K562 (cell line): ENCODE measurements at regions not wholly inside any gene's neighbourhood (a gene's known extent, or its start where the extent isn't known, plus 50 kb on each side); places are given as distances from the start of the nearest gene placed in this dataset.

Experiments used
- BRCA1 ChIP-seq, 2 experiments: fragments of 450-650 bp in 1 of 2; sonication (generic) in 1 of 2; formaldehyde crosslinking in 1 of 2; IDR thresholded peaks; 2 replicates each; pipeline versions ENCODE4 v1.5.0 to v1.6.1; 2017 to 2020; ENCODE audit warnings: mild to moderate bottlenecking in 1 of 2, missing genetic modification reagents in 1 of 2
- CBX2 ChIP-seq: fragments of 200-600 bp; sonication (generic); IDR thresholded peaks from one replicate; pipeline ENCODE4 v1.6.1; 2012; ENCODE audit warnings: mild to moderate bottlenecking, low read length, inconsistent platforms; ENCODE audit not compliant: insufficient read depth, poor library complexity, severe bottlenecking
- CREBBP ChIP-seq: IDR thresholded peaks from one replicate; pipeline ENCODE4 v1.6.1; 2012; ENCODE audit warnings: low read depth, mild to moderate bottlenecking, control low read depth, inconsistent platforms, low read length
- DNMT1 ChIP-seq: fragments of 450-650 bp; IDR thresholded peaks from 2 replicates; pipeline ENCODE4 v1.6.1; 2016; ENCODE audit warnings: antibody characterized with exemption, mild to moderate bottlenecking
- EP400 ChIP-seq: fragments of 450-650 bp; IDR thresholded peaks from 2 replicates; pipeline ENCODE4 v1.6.1; 2017; ENCODE audit warnings: antibody characterized with exemption, mild to moderate bottlenecking, moderate library complexity
- GATAD2B ChIP-seq: fragments of 450-650 bp; IDR thresholded peaks from 2 replicates; pipeline ENCODE4 v1.6.1; 2017; ENCODE audit warnings: mild to moderate bottlenecking, borderline replicate concordance
- HNRNPUL1 ChIP-seq: fragments of 200-400 bp; formaldehyde crosslinking; IDR thresholded peaks from 2 replicates; pipeline ENCODE4 v1.6.1; 2017; ENCODE audit warnings: low read length
- HSF4 ChIP-seq: fragments of 250-450 bp; sonication (Bioruptor Pico); IDR thresholded peaks from 2 replicates; pipeline ENCODE4 v2.1.2; 2022; ENCODE audit warnings: mild to moderate bottlenecking, moderate library complexity, borderline replicate concordance
- JUNB ChIP-seq: fragments of 450-650 bp; formaldehyde crosslinking; conservative IDR thresholded peaks from 2 replicates; pipeline ENCODE4 v1.4.0; 2020; ENCODE audit warnings: mild to moderate bottlenecking
- KAT8 ChIP-seq: fragments of 450-650 bp; IDR thresholded peaks from 2 replicates; pipeline ENCODE4 v1.6.1; 2016; ENCODE audit warnings: low read depth, mild to moderate bottlenecking
- KLF6 ChIP-seq: fragments of 250-450 bp; sonication (Bioruptor Pico); IDR thresholded peaks from 2 replicates; pipeline ENCODE4 v1.4.0; 2020; ENCODE audit warnings: mild to moderate bottlenecking, moderate library complexity, borderline replicate concordance
- LARP7 ChIP-seq: fragments of 450-650 bp; IDR thresholded peaks from 2 replicates; pipeline ENCODE4 v1.6.1; 2016
- NFATC3 ChIP-seq: fragments of 450-650 bp; IDR thresholded peaks from 2 replicates; pipeline ENCODE4 v1.6.1; 2017; ENCODE audit warnings: mild to moderate bottlenecking
- POLR2G ChIP-seq: fragments of 200-400 bp; formaldehyde crosslinking; IDR thresholded peaks from 2 replicates; pipeline ENCODE4 v1.6.1; 2017; ENCODE audit warnings: low read depth, mild to moderate bottlenecking, antibody characterized with exemption, low read length, moderate library complexity
- SREBF1 ChIP-seq: fragments of 150-350 bp; IDR thresholded peaks from 2 replicates; pipeline ENCODE4 v1.6.1; 2014; ENCODE audit warnings: antibody characterized with exemption, low read depth, low read length, borderline replicate concordance
- TCF7 ChIP-seq: sonication (generic); IDR thresholded peaks from 2 replicates; pipeline ENCODE4 v1.6.1; 2016; ENCODE audit warnings: antibody characterized with exemption, borderline replicate concordance
- TEAD4 ChIP-seq, 2 experiments: sonication (generic) in 1 of 2; formaldehyde crosslinking in 1 of 2; IDR thresholded peaks; 2 replicates each; pipeline versions ENCODE4 v1.6.1 to v1.8.0; 2012 to 2022; ENCODE audit warnings: borderline replicate concordance in 1 of 2, inconsistent platforms in 1 of 2, low read length in 1 of 2, mild to moderate bottlenecking in 1 of 2, missing genetic modification reagents in 1 of 2
- ZNF143 ChIP-seq: sonication (generic); formaldehyde crosslinking; IDR thresholded peaks from 2 replicates; pipeline ENCODE4 v1.9.0; 2022; ENCODE audit warnings: mild to moderate bottlenecking, missing genetic modification reagents
- ZNF224 ChIP-seq: sonication (generic); formaldehyde crosslinking; IDR thresholded peaks from 2 replicates; pipeline ENCODE4 v1.8.0; 2022; ENCODE audit warnings: mild to moderate bottlenecking, missing genetic modification reagents
- TF ChIP-seq, protein P1 (sequence below), 2 experiments: IDR thresholded peaks; 2 replicates each; pipeline ENCODE4 v1.6.1; 2012; ENCODE audit warnings: improper control_type of control experiment in 2 of 2, low read depth in 2 of 2, low read length in 2 of 2, borderline replicate concordance in 1 of 2
- TF ChIP-seq, protein P2 (sequence below): fragments of 450-650 bp; IDR thresholded peaks from 2 replicates; pipeline ENCODE4 v1.6.1; 2016; ENCODE audit warnings: mild to moderate bottlenecking
- TF ChIP-seq, protein P3 (sequence below): fragments of 150-350 bp; conservative IDR thresholded peaks from 2 replicates; pipeline ENCODE4 v1.6.1; 2014; ENCODE audit warnings: low read length

DNA sequence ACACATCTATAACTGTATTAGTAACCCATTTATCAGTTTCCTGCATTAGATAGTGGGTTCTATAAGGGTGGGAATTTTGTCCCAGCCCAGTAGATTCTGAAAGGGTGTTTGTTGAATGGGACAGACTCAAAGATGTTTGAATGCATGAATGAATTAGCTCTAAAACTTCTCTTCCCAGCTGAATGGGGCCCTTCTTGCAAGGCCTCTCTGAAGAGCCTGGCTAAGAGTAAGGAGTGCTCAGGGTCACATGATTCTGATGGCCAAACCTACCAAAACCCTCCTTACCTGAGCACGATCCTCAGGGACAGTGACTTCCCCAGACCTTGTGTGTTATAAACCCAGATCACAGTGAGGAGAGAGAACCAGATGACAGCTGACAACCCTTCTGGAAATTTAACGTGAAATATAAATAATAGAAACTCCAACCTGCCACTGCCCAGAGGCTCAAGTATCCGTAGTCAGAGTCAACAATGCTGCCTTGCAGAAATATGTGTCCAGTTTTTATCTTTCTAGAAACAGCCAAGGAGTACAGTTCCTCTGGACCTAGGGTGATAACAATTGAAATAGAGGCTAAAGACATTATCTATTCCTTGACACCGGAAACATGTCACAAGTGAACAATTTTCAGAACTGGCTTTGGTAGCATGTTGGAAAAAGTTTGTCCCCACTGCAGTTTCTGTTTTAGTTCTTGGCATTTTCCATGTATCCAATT, 268.9 kb upstream of the MAF start (continued):
- peak; percentile 71; the same call in 1 of the 2 replicates for TF ChIP-seq TCF7
- peak; percentile 59 for TF ChIP-seq EP400
- no peak for TF ChIP-seq ZNF143 (CRISPR knock-in tag)
- TF ChIP-seq ZNF224, result no peak
- peak; percentile 80 for TF ChIP-seq KLF6 (CRISPR knock-in tag)
- no peak for TF ChIP-seq JUNB (CRISPR knock-in tag)
- no peak for TF ChIP-seq CREBBP
- no peak for TF ChIP-seq CBX2
- no peak for TF ChIP-seq LARP7
- TF ChIP-seq HSF4 (CRISPR knock-in tag), result peak; percentile 32; the same call in 1 of the 2 replicates
- TF ChIP-seq SREBF1, result no peak
- TF ChIP-seq, protein P1, sequence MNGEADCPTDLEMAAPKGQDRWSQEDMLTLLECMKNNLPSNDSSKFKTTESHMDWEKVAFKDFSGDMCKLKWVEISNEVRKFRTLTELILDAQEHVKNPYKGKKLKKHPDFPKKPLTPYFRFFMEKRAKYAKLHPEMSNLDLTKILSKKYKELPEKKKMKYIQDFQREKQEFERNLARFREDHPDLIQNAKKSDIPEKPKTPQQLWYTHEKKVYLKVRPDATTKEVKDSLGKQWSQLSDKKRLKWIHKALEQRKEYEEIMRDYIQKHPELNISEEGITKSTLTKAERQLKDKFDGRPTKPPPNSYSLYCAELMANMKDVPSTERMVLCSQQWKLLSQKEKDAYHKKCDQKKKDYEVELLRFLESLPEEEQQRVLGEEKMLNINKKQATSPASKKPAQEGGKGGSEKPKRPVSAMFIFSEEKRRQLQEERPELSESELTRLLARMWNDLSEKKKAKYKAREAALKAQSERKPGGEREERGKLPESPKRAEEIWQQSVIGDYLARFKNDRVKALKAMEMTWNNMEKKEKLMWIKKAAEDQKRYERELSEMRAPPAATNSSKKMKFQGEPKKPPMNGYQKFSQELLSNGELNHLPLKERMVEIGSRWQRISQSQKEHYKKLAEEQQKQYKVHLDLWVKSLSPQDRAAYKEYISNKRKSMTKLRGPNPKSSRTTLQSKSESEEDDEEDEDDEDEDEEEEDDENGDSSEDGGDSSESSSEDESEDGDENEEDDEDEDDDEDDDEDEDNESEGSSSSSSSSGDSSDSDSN (IDR thresholded peaks at IDR 0.05; ENCODE audit: borderline replicate concordance in 1 of 2, low read depth in 2 of 2, low read length in 2 of 2), result no peak
- TF ChIP-seq, protein P2, sequence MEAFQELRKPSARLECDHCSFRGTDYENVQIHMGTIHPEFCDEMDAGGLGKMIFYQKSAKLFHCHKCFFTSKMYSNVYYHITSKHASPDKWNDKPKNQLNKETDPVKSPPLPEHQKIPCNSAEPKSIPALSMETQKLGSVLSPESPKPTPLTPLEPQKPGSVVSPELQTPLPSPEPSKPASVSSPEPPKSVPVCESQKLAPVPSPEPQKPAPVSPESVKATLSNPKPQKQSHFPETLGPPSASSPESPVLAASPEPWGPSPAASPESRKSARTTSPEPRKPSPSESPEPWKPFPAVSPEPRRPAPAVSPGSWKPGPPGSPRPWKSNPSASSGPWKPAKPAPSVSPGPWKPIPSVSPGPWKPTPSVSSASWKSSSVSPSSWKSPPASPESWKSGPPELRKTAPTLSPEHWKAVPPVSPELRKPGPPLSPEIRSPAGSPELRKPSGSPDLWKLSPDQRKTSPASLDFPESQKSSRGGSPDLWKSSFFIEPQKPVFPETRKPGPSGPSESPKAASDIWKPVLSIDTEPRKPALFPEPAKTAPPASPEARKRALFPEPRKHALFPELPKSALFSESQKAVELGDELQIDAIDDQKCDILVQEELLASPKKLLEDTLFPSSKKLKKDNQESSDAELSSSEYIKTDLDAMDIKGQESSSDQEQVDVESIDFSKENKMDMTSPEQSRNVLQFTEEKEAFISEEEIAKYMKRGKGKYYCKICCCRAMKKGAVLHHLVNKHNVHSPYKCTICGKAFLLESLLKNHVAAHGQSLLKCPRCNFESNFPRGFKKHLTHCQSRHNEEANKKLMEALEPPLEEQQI, result peak; percentile 88
- TF ChIP-seq POLR2G, result peak; percentile 39; the same call in 1 of the 2 replicates
- TF ChIP-seq TEAD4 (IDR thresholded peaks at IDR 0.05; ENCODE audit: low read length), result peak; percentile 98
- no peak for TF ChIP-seq TEAD4 (CRISPR knock-in tag; IDR thresholded peaks at IDR 0.05; ENCODE audit: borderline replicate concordance)
- TF ChIP-seq, protein P3, sequence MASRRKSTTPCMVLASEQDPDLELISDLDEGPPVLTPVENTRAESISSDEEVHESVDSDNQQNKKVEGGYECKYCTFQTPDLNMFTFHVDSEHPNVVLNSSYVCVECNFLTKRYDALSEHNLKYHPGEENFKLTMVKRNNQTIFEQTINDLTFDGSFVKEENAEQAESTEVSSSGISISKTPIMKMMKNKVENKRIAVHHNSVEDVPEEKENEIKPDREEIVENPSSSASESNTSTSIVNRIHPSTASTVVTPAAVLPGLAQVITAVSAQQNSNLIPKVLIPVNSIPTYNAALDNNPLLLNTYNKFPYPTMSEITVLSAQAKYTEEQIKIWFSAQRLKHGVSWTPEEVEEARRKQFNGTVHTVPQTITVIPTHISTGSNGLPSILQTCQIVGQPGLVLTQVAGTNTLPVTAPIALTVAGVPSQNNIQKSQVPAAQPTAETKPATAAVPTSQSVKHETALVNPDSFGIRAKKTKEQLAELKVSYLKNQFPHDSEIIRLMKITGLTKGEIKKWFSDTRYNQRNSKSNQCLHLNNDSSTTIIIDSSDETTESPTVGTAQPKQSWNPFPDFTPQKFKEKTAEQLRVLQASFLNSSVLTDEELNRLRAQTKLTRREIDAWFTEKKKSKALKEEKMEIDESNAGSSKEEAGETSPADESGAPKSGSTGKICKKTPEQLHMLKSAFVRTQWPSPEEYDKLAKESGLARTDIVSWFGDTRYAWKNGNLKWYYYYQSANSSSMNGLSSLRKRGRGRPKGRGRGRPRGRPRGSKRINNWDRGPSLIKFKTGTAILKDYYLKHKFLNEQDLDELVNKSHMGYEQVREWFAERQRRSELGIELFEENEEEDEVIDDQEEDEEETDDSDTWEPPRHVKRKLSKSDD, result no peak
- no peak for TF ChIP-seq BRCA1 (IDR thresholded peaks at IDR 0.05)
- TF ChIP-seq BRCA1 (CRISPR knock-in tag; IDR thresholded peaks at IDR 0.05), result no peak
- no peak for TF ChIP-seq KAT8
- TF ChIP-seq HNRNPUL1, result no peak
- TF ChIP-seq DNMT1, result no peak
- TF ChIP-seq NFATC3, result peak; percentile 60; the same call in 1 of the 2 replicates
- TF ChIP-seq GATAD2B, result peak; percentile 56; the same call in 1 of the 2 replicates
